Skeletal muscle satellite cell (primary cell): ENCODE measurements at regions not wholly inside any gene's neighbourhood (a gene's known extent, or its start where the extent isn't known, plus 50 kb on each side); places are given as distances from the start of the nearest gene placed in this dataset.

Experiments
- H3K27me3 ChIP-seq: 2 replicates; pipeline ENCODE4 v1.7.0; 2013; ENCODE audit warnings: low read length; ENCODE audit not compliant: control insufficient read depth, insufficient read depth
- H3K36me3 ChIP-seq: 2 replicates; pipeline ENCODE4 v1.7.0; 2013; ENCODE audit warnings: mild to moderate bottlenecking, control low read depth, low read length; ENCODE audit not compliant: insufficient read depth
- H3K4me1 ChIP-seq: 2 replicates; pipeline ENCODE4 v1.7.0; 2013; ENCODE audit warnings: low read length; ENCODE audit not compliant: control insufficient read depth, insufficient read depth
- H3K4me2 ChIP-seq: 2 replicates; pipeline ENCODE4 v1.7.0; 2013; ENCODE audit warnings: mild to moderate bottlenecking, low read length
- H3K4me3 ChIP-seq: 2 replicates; pipeline ENCODE4 v1.7.0; 2013; ENCODE audit warnings: low read length
- H3K9ac ChIP-seq: 2 replicates; pipeline ENCODE4 v1.7.0; 2013; ENCODE audit warnings: mild to moderate bottlenecking, low read depth, low read length, moderate library complexity
- H3K9me3 ChIP-seq: replicated peaks from 2 replicates; pipeline ENCODE4 v1.7.0; 2013; ENCODE audit warnings: mild to moderate bottlenecking, control low read depth, low read length

DNA sequence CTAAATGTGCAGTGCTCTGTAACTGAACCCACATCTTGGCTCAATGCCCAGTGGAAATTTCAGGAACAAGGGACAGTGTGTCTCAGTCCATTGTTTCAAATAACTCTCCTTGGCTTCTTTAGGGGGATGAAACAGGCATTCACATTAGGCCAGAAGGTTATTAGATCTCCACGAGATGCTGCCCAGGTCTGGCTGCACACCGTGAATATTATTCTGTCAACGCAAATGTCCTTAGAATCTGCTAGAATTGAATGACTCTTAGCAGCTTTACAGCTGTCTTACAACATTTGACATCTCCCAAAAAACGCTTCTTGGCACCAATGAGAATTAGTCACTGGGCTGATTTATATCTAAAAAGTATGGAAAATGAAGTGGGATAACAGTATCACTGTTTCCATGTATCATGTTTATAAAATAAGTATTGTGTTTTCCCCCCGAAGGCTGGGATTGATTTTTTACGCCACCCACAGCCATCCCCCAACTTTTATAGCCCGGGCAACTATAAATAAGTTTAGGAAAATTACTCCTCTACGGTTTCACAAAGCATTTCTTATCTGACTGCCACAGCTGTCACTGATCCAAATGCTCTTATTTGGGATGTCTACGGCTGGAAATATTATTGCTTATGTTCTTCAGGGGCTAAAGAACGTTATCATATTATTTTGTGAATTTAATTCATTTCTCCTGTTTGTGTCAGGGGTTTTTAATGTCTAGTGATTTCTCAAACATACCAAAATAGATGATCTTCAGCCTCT lies 559.7 kb upstream of the FAT1 start:
- Histone ChIP-seq H3K9ac (peak overlapping the region; percentile 1), H3K4me2 (peak overlapping the region; percentile 20), H3K4me1 (peaks cover 7% of the 10 kb centered on the region), H3K36me3 (no peaks in the 10 kb centered on the region), H3K27me3 (no peaks in the 10 kb centered on the region), H3K9me3 (no peaks in the 10 kb centered on the region), H3K4me3 (no peak overlapping the region)

DNA sequence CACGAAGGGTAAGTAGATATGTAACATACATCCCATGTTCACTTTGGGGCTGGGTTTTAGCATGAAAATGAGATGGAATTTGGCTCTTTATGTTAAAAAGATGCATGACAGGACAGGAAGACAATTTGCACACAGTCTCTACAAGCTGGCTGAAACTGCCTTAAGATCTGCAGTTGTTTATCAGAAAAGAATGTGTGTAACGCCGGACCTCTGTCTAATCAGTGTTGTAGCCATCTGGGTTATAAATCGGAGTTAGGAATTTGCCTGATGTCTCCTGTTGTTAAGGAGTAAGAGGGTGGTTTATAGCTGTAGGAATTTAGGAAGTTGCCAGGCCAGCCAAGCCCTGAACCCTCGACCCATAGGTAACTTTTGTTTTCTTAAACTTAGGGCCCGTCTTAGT lies 562.9 kb upstream of the FAT1 start:
- no peaks in the 10 kb centered on the region for H3K27me3 ChIP-seq
- H3K36me3 ChIP-seq = no peaks in the 10 kb centered on the region
- no peak overlapping the region for H3K4me2 ChIP-seq
- no peak overlapping the region for H3K9ac ChIP-seq
- H3K9me3 ChIP-seq = no peaks in the 10 kb centered on the region
- H3K4me1 ChIP-seq = peaks cover 20% of the 10 kb centered on the region
- no peak overlapping the region for H3K4me3 ChIP-seq

DNA sequence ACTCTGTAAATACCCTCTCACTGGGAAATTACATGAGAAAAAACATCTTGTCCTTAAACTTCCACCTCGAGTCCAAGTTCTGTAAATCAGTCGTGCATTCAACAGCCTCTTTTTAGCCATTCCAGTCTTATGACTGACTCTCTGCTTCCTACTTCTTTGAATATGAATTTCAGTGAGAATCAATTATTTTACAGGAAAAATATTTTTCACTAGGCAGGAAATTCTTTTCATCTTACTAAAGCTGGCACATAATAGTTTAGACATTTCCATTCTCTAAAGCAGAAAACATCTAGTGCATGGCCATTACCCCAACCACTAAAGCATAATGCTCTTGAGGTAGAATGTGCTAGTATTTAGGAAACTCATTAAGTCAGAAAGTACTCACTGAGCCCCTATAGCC lies 565.7 kb upstream of the FAT1 start:
- Histone ChIP-seq H3K36me3 (no peaks in the 10 kb centered on the region), H3K9ac (no peak overlapping the region), H3K4me1 (peaks cover 13% of the 10 kb centered on the region), H3K4me3 (no peak overlapping the region), H3K4me2 (peak overlapping the region; percentile 2), H3K9me3 (no peaks in the 10 kb centered on the region), H3K27me3 (no peaks in the 10 kb centered on the region)

DNA sequence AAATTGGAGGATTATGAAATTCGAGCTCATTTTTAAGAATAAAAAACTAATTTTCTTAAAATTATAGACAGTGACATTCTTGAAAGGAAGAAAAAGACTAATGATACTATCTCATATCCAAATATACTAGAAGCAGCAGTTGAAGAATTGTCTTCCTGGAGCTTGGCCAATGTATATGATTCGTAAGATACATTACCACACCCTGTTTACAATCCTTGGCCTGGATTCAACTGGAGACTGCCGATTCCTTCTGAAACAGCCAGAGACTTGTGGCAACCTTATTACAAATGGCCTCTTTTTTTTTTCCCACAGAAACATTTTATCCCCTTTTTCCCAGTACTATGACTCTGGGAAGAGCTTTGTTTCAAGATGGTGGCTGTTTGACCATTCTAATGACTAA lies 571.2 kb upstream of the FAT1 start:
- Histone ChIP-seq H3K9ac (no peak overlapping the region), H3K4me3 (no peak overlapping the region), H3K4me1 (peaks cover 3% of the 10 kb centered on the region), H3K27me3 (no peaks in the 10 kb centered on the region), H3K4me2 (peak overlapping the region; percentile 31), H3K9me3 (no peaks in the 10 kb centered on the region), H3K36me3 (no peaks in the 10 kb centered on the region)

DNA sequence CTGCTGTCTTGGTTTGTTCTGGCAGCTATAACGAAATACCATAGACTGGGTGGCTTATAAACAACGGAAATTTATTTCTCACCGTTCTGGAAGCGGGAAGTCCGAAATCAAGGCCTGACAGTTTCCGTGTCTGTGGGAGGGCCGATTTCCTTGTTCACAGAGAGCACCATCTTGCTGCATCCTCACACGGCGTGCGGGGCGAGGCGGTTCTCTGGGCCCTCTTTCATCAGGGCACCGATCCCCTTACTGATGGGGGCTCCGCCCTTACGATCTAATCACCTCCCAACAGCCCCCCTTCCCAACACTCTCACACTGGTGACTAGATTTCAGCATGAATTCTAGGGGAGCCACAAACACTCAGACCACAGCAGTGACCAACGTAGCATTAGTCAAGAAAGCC lies 578.3 kb upstream of the FAT1 start:
- H3K4me1 ChIP-seq = peaks cover 10% of the 10 kb centered on the region
- no peak overlapping the region for H3K9ac ChIP-seq
- no peaks in the 10 kb centered on the region for H3K27me3 ChIP-seq
- no peak overlapping the region for H3K4me2 ChIP-seq
- no peak overlapping the region for H3K4me3 ChIP-seq
- H3K9me3 ChIP-seq = no peaks in the 10 kb centered on the region
- no peaks in the 10 kb centered on the region for H3K36me3 ChIP-seq

DNA sequence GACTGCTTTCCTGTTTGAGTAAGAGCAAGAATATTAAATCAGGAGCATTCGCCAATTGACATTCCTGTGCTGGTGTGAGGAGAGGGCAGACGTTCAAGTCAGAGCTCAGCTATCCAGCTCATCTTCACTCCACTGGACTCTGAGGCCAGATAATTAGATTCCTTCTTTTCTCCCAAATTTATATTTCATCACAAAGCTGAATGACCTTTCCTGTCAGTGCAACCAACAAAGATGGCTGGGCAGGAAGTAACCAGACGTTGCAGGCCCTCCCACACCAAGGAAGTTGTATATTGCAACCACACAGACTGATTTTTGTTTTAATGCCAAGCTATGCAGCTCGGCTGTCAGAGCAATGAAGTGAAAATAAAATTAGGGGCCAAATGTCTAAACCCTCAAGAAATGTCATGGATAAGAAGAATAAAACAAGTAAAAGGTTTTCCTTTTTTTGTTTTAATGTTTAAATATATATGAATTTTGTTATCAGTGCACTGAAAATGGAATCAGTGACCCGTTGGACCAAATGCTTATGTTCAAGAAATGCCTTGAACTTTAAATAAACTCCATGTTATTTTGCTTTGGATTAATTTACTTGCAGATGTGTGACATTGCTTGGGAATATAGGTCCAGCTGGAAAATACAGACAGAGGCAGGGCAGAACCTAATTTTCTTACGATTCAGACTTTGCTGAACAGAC lies 578.9 kb upstream of the FAT1 start:
- peaks cover 16% of the 10 kb centered on the region for H3K4me1 ChIP-seq
- H3K4me2 ChIP-seq = no peak overlapping the region
- H3K27me3 ChIP-seq = no peaks in the 10 kb centered on the region
- H3K9me3 ChIP-seq = no peaks in the 10 kb centered on the region
- H3K4me3 ChIP-seq = no peak overlapping the region
- peak overlapping the region; percentile 18 for H3K9ac ChIP-seq
- H3K36me3 ChIP-seq = no peaks in the 10 kb centered on the region

DNA sequence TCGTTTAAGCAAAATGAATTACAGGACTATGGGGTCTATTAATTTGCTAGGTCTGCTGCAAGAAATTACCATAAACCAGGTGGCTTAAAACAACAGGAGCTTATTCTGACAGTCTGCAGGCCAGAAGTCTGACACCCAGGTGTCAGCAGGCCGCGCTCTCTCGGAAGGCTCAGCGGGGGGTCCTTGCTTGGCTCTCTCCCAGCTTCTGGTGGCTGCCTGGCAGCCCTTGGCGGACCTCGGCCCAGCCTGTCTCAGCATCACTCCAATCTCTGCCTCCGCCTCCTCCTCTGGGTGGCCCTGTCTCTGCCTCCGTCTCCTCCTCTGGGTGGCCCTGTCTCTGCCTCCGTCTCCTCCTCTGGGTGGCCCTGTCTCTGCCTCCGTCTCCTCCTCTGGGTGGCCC lies 580.5 kb upstream of the FAT1 start:
- H3K4me2 ChIP-seq = no peak overlapping the region
- H3K27me3 ChIP-seq = no peaks in the 10 kb centered on the region
- H3K9me3 ChIP-seq = no peaks in the 10 kb centered on the region
- peaks cover 31% of the 10 kb centered on the region for H3K4me1 ChIP-seq
- no peak overlapping the region for H3K9ac ChIP-seq
- H3K4me3 ChIP-seq = no peak overlapping the region
- H3K36me3 ChIP-seq = no peaks in the 10 kb centered on the region

DNA sequence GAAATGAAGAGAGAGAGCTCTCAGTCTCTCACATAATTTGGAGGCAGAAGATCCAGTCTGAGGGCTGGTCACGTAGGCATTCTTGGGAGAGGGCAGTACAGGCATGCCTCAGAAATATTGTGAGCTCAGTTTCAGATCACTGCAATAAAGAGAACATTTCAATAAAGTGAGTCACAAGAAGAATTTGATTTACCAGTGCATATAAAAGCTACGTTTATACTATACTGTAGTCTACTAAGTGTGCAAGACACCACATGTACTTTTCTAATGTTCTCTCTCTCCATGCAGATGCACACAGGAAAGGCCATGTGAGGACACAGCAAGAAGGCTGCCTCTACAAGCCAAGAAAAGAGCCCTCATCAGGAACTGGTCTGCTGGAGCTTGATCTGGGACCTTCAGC lies 583.5 kb upstream of the FAT1 start:
- Histone ChIP-seq H3K9me3 (no peaks in the 10 kb centered on the region), H3K4me3 (peak overlapping the region; percentile 16), H3K27me3 (no peaks in the 10 kb centered on the region), H3K4me2 (peak overlapping the region; percentile 24), H3K9ac (peak overlapping the region; percentile 58), H3K36me3 (no peaks in the 10 kb centered on the region), H3K4me1 (peaks cover 41% of the 10 kb centered on the region)

DNA sequence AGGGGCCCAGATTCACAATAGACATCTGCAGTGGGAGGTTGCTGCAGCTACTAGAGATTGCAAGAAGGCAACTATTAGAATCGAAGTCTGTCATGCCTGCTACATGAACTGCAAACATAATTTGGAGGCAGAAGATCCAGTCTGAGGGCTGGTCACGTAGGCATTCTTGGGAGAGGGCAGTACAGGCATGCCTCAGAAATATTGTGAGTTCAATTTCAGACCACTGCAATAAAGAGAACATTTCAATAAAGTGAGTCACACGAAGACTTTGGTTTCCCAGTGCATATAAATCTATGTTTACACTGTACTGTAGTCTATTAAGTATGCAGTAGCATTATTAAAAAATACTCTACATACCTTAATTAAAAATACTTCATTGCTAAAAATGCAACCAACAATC lies 585.8 kb upstream of the FAT1 start:
- Histone ChIP-seq H3K9me3 (no peaks in the 10 kb centered on the region), H3K36me3 (no peaks in the 10 kb centered on the region), H3K9ac (peak overlapping the region; percentile 46), H3K4me3 (peak overlapping the region; percentile 31), H3K4me1 (peaks cover 38% of the 10 kb centered on the region), H3K4me2 (peak overlapping the region; percentile 46), H3K27me3 (no peaks in the 10 kb centered on the region)

DNA sequence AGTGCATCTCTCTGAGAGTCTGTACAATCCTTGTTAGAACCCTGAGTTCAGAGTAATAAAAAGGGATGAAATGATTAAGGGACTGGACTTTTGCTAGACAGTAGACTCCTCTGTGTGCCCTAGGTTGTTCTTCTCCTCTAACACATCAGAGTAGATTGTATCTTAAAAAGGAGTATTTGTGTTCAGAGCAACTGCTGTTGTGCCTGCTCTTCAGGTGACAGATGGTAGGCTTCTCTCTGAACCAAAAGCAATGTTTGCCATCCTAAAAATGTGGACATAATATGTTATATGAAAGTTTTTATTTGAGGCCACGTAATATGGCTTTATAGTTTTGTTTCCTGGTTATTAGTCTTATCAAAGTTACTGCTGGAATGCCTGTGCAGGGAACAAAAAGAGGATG lies 588.6 kb upstream of the FAT1 start:
- Histone ChIP-seq H3K36me3 (no peaks in the 10 kb centered on the region), H3K9me3 (no peaks in the 10 kb centered on the region), H3K9ac (no peak overlapping the region), H3K27me3 (no peaks in the 10 kb centered on the region), H3K4me2 (no peak overlapping the region), H3K4me3 (no peak overlapping the region), H3K4me1 (peaks cover 28% of the 10 kb centered on the region)

DNA sequence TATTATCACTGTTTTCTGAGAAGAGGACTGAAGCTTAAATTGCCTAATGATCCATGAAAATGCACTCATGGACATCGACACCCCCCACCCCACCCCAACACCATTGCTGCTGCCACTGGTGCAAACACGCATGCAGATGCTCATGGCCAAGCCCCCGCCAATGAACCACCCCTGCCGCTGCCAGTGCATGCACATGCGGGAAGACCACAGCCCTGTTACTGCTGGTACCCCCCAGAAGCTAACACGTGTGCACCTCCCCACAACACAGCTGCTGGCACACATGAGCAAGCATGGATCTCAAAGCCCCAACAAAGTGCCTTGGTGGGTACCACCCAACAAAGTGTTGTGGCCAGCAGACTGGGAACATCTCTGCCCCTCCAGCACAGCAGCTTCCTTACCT lies 594.1 kb upstream of the FAT1 start:
- H3K27me3 ChIP-seq = no peaks in the 10 kb centered on the region
- H3K4me2 ChIP-seq = no peak overlapping the region
- no peaks in the 10 kb centered on the region for H3K36me3 ChIP-seq
- no peak overlapping the region for H3K4me3 ChIP-seq
- no peaks in the 10 kb centered on the region for H3K4me1 ChIP-seq
- H3K9me3 ChIP-seq = no peaks in the 10 kb centered on the region
- H3K9ac ChIP-seq = no peak overlapping the region

DNA sequence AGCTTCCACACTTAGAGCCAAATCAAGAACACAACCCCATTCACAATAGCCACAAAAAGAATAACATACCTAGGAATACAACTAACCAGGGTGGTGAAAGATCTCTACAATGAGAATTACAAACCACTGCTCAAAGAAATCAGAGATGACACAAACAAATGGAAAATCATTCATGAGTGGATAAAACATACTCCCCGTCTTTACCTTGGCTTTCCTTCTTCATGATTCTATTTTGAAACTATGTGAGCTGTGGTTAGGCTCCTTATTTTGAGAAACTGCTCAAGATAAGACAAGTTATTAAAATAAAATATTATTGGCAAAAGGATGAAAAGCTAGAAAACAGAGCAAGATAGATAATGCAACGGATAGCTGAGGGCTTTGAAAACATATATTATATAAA lies 598.1 kb upstream of the FAT1 start:
- no peak overlapping the region for H3K9ac ChIP-seq
- no peaks in the 10 kb centered on the region for H3K27me3 ChIP-seq
- H3K4me2 ChIP-seq = no peak overlapping the region
- H3K9me3 ChIP-seq = no peaks in the 10 kb centered on the region
- no peaks in the 10 kb centered on the region for H3K36me3 ChIP-seq
- no peak overlapping the region for H3K4me3 ChIP-seq
- H3K4me1 ChIP-seq = no peaks in the 10 kb centered on the region
